ENCODE measurements at regions not wholly inside any gene's neighbourhood (a gene's known extent, or its start where the extent isn't known, plus 50 kb on each side); places are given as distances from the start of the nearest gene placed in this dataset.

DNA sequence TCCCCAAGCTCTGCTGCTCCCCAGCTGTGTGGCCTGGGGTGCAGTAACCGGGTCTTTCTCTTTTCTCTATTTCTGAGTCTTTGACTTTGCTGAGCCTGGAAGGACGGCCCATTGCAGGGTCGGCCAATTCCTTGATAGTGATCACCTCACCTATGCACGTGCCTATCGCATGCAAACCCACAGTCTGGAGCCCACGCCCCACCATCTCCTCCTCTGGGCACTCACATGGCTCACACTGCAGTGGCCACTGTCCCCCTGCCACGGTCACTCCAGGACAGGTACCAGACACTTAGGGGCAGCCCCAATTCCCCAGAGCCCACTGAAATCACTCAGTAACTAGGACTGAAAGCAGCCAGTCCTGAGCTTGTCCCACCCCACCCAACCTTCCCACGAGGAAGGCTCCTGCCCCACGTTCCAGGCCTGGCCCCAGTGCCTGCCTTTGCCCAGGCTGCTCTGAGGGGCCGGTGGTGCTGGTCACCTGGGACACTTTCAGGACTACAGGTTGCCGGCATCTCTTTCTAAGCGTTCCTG lies 137.6 kb downstream of the TEX29 start:
- no peak for DNase-seq
- ATAC-seq (replicated peaks in 1 of 4): no peak

DNA sequence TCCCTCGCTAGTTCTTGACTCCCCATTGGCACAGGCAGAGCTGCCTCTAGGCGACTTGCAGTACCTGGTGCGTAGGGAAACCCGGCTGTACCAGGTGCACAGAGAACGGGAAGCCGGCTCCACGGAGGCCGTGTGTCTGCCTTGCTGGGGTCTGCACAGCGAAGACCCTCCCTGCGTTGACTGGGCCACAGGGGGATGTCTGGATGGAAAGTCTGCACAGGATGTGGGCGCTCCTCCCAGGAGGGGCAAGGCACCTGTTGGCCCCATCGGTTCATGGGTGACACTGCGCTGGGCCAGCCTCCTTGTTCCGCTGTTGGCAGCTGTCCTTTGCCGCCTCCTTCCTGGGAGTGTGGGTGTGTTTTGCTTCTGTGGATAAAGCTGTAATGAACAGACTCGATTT lies 138.3 kb downstream of the TEX29 start:
- 72% methylated on average over 14 of the region's 16 CpGs for WGBS (ENCODE audit: insufficient coverage)
- no peak overlapping the region for H3K27ac Mint-ChIP-seq

More for the DNA sequence above, 137.6 kb downstream of the TEX29 start:
- Histone ChIP-seq H3K4me3 (ENCODE audit: control insufficient read depth in 1 of 2, extremely low read depth in 1 of 2, low read length in 1 of 2) (no peak overlapping the region), H3K36me3 (ENCODE audit: control insufficient read depth in 2 of 2, extremely low read depth in 1 of 2, insufficient read depth in 1 of 2, low read length in 1 of 2) (no peaks in the 10 kb centered on the region), H3K4me1 (ENCODE audit: control insufficient read depth in 1 of 2, extremely low read depth in 1 of 2, insufficient read depth in 2 of 2, low read length in 2 of 2) (no peaks in the 10 kb centered on the region), H3K27me3 (replicated peaks in 1 of 2; ENCODE audit: control insufficient read depth in 2 of 2, extremely low read depth in 1 of 2, insufficient read depth in 2 of 2, low read length in 1 of 2) (peaks cover 0 to 23% of the 10 kb centered on the region in 2 experiments), H3K27ac (ENCODE audit: low read length) (no peak overlapping the region), H3K9me3 (no peaks in the 10 kb centered on the region)
- Mint-ChIP-seq H3K9me3 (no peaks in the 10 kb centered on the region), H3K27ac (no peak overlapping the region), H3K36me3 (no peaks in the 10 kb centered on the region), H3K27me3 (peaks cover 14 to 22% of the 10 kb centered on the region in 2 donors), H3K4me1 (peaks cover 0 to 7% (median 2%) of the 10 kb centered on the region in 3 donors), H3K4me3 (no peak overlapping the region)
- ChIA-PET CTCF (no interaction called here), POLR2A (no interaction called here)
- 81% methylated on average over 10 of the region's 12 CpGs for WGBS (ENCODE audit: insufficient coverage)

DNA sequence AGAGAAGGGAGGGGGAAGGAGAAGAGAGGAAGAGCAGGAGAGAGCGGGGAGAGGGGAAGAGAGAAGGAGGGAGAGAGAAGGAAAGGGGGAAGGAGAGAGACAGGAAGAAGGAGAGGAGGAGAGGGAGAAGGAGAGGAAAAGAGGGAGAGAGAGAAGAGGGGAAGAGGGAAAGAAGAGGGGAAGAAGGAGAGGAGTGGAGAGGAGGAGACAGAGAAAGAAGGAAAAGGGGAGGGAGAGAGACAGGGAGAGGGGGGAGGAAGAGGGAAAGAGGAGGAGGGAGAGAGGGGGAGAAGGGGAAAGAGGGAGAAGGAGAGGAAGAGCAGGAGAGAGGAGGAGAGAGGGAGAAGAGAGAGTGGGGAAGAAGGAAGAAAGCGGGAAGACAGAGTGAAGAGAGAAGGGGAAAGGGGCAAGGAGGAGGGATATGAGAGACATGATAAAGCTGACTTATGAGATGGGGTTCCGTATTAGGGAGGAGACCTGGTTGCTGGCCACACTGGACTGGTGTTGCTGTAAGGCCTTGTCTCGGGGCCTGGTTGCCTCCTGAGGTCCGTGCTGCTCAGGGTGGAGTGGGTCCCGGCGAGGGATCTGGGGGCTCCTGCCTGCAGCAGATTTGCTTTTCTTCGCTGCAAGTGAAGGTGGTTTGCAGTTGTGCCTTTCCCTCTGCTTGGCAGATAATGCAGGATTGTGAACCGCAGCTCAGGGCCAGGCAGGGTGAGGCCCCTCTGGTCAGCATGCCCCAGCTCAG lies 139.5 kb downstream of the TEX29 start:
- no peak overlapping the region for H3K27ac ChIP-seq (ENCODE audit: low read length)
- POLR2A ChIA-PET: no interaction called here
- no peak overlapping the region for H3K4me3 ChIP-seq (ENCODE audit: control insufficient read depth in 1 of 2, extremely low read depth in 1 of 2, low read length in 1 of 2)
- H3K27me3 Mint-ChIP-seq: peaks cover 14 to 26% of the 10 kb centered on the region in 2 donors
- H3K36me3 Mint-ChIP-seq: no peaks in the 10 kb centered on the region
- 85% methylated on average over 9 of the region's 9 CpGs for WGBS (ENCODE audit: insufficient coverage)
- DNase-seq (no peak), ATAC-seq (replicated peaks in 1 of 4) (no peak)
- peaks cover 0 to 7% (median 2%) of the 10 kb centered on the region in 3 donors for H3K4me1 Mint-ChIP-seq
- no peaks in the 10 kb centered on the region for H3K9me3 ChIP-seq
- H3K4me3 Mint-ChIP-seq: no peak overlapping the region
- H3K9me3 Mint-ChIP-seq: no peaks in the 10 kb centered on the region
- CTCF ChIA-PET: no interaction called here
- no peaks in the 10 kb centered on the region for H3K36me3 ChIP-seq (ENCODE audit: control insufficient read depth in 2 of 2, extremely low read depth in 1 of 2, insufficient read depth in 1 of 2, low read length in 1 of 2)
- H3K4me1 ChIP-seq (ENCODE audit: control insufficient read depth in 1 of 2, extremely low read depth in 1 of 2, insufficient read depth in 2 of 2, low read length in 2 of 2): no peaks in the 10 kb centered on the region
- peaks cover 0 to 25% of the 10 kb centered on the region in 2 experiments for H3K27me3 ChIP-seq (replicated peaks in 1 of 2; ENCODE audit: control insufficient read depth in 2 of 2, extremely low read depth in 1 of 2, insufficient read depth in 2 of 2, low read length in 1 of 2)
- H3K27ac Mint-ChIP-seq: no peak overlapping the region

More for the DNA sequence above, 138.3 kb downstream of the TEX29 start:
- POLR2A ChIA-PET: no interaction called here
- Histone ChIP-seq H3K4me3 (ENCODE audit: control insufficient read depth in 1 of 2, extremely low read depth in 1 of 2, low read length in 1 of 2) (no peak overlapping the region), H3K27me3 (replicated peaks in 1 of 2; ENCODE audit: control insufficient read depth in 2 of 2, extremely low read depth in 1 of 2, insufficient read depth in 2 of 2, low read length in 1 of 2) (peaks cover 0 to 23% of the 10 kb centered on the region in 2 experiments), H3K36me3 (ENCODE audit: control insufficient read depth in 2 of 2, extremely low read depth in 1 of 2, insufficient read depth in 1 of 2, low read length in 1 of 2) (no peaks in the 10 kb centered on the region), H3K27ac (ENCODE audit: low read length) (no peak overlapping the region), H3K4me1 (ENCODE audit: control insufficient read depth in 1 of 2, extremely low read depth in 1 of 2, insufficient read depth in 2 of 2, low read length in 2 of 2) (no peaks in the 10 kb centered on the region), H3K9me3 (no peaks in the 10 kb centered on the region)
- Mint-ChIP-seq H3K4me1 (peaks cover 0 to 7% (median 2%) of the 10 kb centered on the region in 3 donors), H3K27me3 (peaks cover 14 to 26% of the 10 kb centered on the region in 2 donors), H3K36me3 (no peaks in the 10 kb centered on the region), H3K4me3 (no peak overlapping the region), H3K9me3 (no peaks in the 10 kb centered on the region)
- DNase-seq (no peak), ATAC-seq (replicated peaks in 1 of 4) (no peak)
- CTCF ChIA-PET: no interaction called here

DNA sequence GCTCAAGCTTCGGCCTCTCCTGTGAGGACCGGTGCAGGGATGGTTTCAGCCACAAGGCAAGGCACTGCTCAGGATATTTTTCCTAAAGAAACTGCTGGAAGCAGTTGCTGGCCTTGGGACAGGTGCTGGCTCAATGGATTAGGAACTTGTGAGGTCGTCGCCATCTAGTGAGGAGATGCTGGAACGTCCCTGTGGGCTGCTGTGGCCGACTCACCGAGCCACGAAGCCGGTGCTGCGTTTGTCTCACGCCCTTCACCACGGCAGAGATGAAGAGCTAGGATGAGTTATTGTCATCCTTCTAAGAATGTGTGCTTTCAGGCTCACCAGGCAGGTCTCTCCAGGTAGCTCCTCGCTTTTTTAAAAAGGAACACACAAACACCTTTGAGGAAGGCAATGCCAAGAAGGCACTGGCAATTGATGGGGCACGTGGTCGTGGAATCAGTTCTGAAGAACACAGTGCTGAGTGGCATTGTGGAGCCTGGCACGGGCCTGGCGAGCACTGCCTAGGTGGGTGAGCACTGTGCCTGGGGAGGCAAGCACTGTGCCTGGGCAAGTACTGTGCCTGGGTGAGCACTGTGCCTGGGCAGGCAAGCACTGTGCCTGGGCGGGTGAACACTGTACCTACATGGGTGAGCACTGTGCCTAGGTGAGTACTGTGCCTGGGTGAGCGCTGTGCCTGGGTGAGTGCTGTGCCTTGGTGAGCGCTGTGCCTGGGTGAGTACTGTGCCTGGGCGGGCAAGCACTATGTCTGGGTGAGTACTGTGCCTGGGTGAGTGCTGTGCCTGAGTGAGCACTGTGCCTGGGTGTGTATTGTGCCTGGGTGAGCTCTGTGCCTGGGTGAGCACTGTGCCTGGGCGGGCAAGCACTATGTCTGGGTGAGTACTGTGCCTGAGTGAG lies 140.4 kb downstream of the TEX29 start:
- WGBS (ENCODE audit: insufficient coverage): 64% methylated on average over 19 of the region's 22 CpGs
- Histone ChIP-seq H3K4me1 (ENCODE audit: control insufficient read depth in 1 of 2, extremely low read depth in 1 of 2, insufficient read depth in 2 of 2, low read length in 2 of 2) (no peaks in the 10 kb centered on the region), H3K27me3 (replicated peaks in 1 of 2; ENCODE audit: control insufficient read depth in 2 of 2, extremely low read depth in 1 of 2, insufficient read depth in 2 of 2, low read length in 1 of 2) (peaks cover 0 to 25% of the 10 kb centered on the region in 2 experiments), H3K4me3 (ENCODE audit: control insufficient read depth in 1 of 2, extremely low read depth in 1 of 2, low read length in 1 of 2) (no peak overlapping the region), H3K9me3 (no peaks in the 10 kb centered on the region), H3K36me3 (ENCODE audit: control insufficient read depth in 2 of 2, extremely low read depth in 1 of 2, insufficient read depth in 1 of 2, low read length in 1 of 2) (no peaks in the 10 kb centered on the region), H3K27ac (ENCODE audit: low read length) (no peak overlapping the region)
- H3K36me3 Mint-ChIP-seq: no peaks in the 10 kb centered on the region
- DNase-seq (peak in 1 of 35 experiments; percentile 6), ATAC-seq (replicated peaks in 1 of 4) (peak in 1 of 4 experiments; percentile 13)
- H3K4me1 Mint-ChIP-seq: peaks cover 0 to 7% (median 2%) of the 10 kb centered on the region in 3 donors
- ChIA-PET CTCF (no interaction called here), POLR2A (no interaction called here)
- H3K4me3 Mint-ChIP-seq: no peak overlapping the region
- H3K27ac Mint-ChIP-seq: no peak overlapping the region
- H3K27me3 Mint-ChIP-seq: peaks cover 13 to 23% of the 10 kb centered on the region in 2 donors
- no peaks in the 10 kb centered on the region for H3K9me3 Mint-ChIP-seq

DNA sequence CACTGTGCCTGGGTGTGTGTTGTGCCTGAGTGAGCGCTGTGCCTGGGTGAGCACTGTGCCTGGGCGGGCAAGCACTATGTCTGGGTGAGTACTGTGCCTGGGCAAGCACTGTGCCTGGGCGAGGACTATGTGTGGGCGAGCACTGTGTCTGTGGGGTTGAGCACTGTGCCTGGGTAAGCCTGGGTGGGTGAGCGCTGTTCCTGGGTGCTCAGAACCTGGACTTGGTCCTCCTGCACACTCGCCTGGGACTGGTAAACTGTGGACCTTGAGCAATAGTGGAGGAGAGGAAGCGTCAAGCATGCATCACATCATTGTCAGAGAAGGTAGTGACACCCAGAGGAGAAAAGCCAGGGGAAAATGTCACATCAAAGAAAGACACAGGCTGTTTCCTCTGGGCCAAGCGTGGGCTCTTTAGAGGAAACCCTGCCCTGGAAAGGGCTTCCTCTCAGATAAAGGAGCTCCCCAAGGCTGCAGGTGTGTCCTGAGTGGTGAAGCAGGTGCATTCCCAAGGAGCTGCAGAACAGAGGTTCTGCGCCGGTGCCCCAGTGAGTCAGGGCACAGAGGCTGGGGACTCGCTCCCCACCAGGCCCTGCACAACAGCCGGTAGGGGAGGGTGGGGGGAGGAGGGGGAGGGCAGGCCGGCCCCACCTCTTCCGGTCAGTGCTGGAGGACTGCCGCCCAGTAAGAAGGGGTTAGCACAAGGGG lies 141.2 kb downstream of the TEX29 start:
- no peaks in the 10 kb centered on the region for H3K36me3 ChIP-seq (ENCODE audit: control insufficient read depth in 2 of 2, extremely low read depth in 1 of 2, insufficient read depth in 1 of 2, low read length in 1 of 2)
- Mint-ChIP-seq H3K27ac (no peak overlapping the region), H3K36me3 (no peaks in the 10 kb centered on the region), H3K4me3 (no peak overlapping the region), H3K4me1 (peaks cover 0 to 7% (median 2%) of the 10 kb centered on the region in 3 donors), H3K27me3 (peaks cover 16 to 23% of the 10 kb centered on the region in 2 donors), H3K9me3 (no peaks in the 10 kb centered on the region)
- ATAC-seq (replicated peaks in 1 of 4) (no peak), DNase-seq (no peak)
- no peak overlapping the region for H3K27ac ChIP-seq (ENCODE audit: low read length)
- H3K9me3 ChIP-seq: no peaks in the 10 kb centered on the region
- WGBS (ENCODE audit: insufficient coverage): 41% methylated on average over 11 of the region's 15 CpGs
- POLR2A ChIA-PET: no interaction called here
- no peaks in the 10 kb centered on the region for H3K4me1 ChIP-seq (ENCODE audit: control insufficient read depth in 1 of 2, extremely low read depth in 1 of 2, insufficient read depth in 2 of 2, low read length in 2 of 2)
- CTCF ChIA-PET: no interaction called here
- H3K4me3 ChIP-seq (ENCODE audit: control insufficient read depth in 1 of 2, extremely low read depth in 1 of 2, low read length in 1 of 2): no peak overlapping the region
- peaks cover 0 to 25% of the 10 kb centered on the region in 2 experiments for H3K27me3 ChIP-seq (replicated peaks in 1 of 2; ENCODE audit: control insufficient read depth in 2 of 2, extremely low read depth in 1 of 2, insufficient read depth in 2 of 2, low read length in 1 of 2)

DNA sequence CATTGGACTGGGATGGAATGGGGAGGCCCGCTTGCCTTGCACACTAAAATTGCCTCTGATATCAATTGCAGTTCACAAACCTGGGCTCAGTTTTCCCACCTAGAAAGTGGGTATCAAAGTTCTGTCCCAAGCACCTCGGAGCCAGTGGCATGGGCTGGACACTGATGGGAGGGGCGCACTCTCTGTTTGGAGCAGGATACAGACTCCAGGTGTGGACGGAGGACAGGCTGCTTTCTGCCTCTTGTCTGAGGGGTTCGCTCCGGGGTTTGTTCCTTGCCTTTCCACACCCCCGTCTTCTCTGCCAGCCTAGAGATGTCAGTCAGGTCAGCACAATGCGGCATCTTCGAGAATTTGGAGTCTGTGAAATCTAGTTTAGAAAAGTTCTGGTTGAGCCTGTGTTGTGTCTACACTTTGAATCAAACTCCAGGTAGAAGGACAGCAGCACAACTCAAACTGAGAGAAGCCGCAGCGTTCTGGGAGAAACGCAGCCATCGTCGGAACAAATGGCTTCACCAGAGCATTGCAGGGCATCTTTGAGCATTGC lies 141.9 kb downstream of the TEX29 start:
- H3K4me1 Mint-ChIP-seq: peaks cover 0 to 7% (median 2%) of the 10 kb centered on the region in 3 donors
- no peaks in the 10 kb centered on the region for H3K36me3 Mint-ChIP-seq
- no peaks in the 10 kb centered on the region for H3K9me3 Mint-ChIP-seq
- CTCF ChIA-PET: no interaction called here
- ATAC-seq (replicated peaks in 1 of 4): no peak
- Histone ChIP-seq H3K36me3 (ENCODE audit: control insufficient read depth in 2 of 2, extremely low read depth in 1 of 2, insufficient read depth in 1 of 2, low read length in 1 of 2) (no peaks in the 10 kb centered on the region), H3K4me3 (ENCODE audit: control insufficient read depth in 1 of 2, extremely low read depth in 1 of 2, low read length in 1 of 2) (no peak overlapping the region), H3K4me1 (ENCODE audit: control insufficient read depth in 1 of 2, extremely low read depth in 1 of 2, insufficient read depth in 2 of 2, low read length in 2 of 2) (no peaks in the 10 kb centered on the region), H3K27ac (ENCODE audit: low read length) (no peak overlapping the region), H3K9me3 (no peaks in the 10 kb centered on the region), H3K27me3 (replicated peaks in 1 of 2; ENCODE audit: control insufficient read depth in 2 of 2, extremely low read depth in 1 of 2, insufficient read depth in 2 of 2, low read length in 1 of 2) (peaks cover 0 to 25% of the 10 kb centered on the region in 2 experiments)
- H3K27me3 Mint-ChIP-seq: peaks cover 20 to 27% of the 10 kb centered on the region in 2 donors
- 89% methylated on average over 13 of the region's 14 CpGs for WGBS (ENCODE audit: insufficient coverage)
- POLR2A ChIA-PET: no interaction called here
- no peak overlapping the region for H3K4me3 Mint-ChIP-seq
- no peak overlapping the region for H3K27ac Mint-ChIP-seq
- DNase-seq: no peak
